ENCODE measurements at regions not wholly inside any gene's neighbourhood (a gene's known extent, or its start where the extent isn't known, plus 50 kb on each side); places are given as distances from the start of the nearest gene placed in this dataset.

- no peak for TF ChIP-seq CTCF (IDR thresholded peaks at IDR 0.05)
- TF ChIP-seq POLR2AphosphoS5 (IDR thresholded peaks at IDR 0.05; ENCODE audit: low read depth, low read length): no peak
- no peak for TF ChIP-seq REST (IDR thresholded peaks at IDR 0.05; ENCODE audit: insufficient read depth in 1 of 2, low read depth in 2 of 2, low read length in 1 of 2)
Observed at GRCh38 chr18:27528925-27529521, 343.9 kb upstream of the CHST9 start.

Measured in Panc1 (cell line).